ENCODE measurements at regions not wholly inside any gene's neighbourhood (a gene's known extent, or its start where the extent isn't known, plus 50 kb on each side); places are given as distances from the start of the nearest gene placed in this dataset.

DNA sequence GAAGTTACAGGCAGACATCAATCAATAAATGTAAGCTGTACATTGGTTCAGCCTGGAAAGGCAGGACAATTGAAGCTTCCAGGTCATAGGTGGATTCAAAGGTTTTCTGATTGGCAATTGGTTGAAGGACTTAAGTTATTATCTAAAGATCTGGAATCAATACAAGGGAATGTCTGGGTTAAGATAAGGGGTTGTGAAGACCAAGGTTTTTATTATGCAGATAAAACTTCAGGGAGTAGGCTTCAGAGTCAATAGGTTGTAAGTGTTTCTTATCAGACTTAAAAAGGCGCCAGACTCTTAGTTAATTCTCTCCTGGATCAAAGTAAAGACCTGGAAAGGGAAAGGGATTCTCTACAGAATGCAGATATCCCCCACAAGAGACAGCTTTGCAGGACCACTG is 935.4 kb downstream of the TBC1D22A start:
- TF ChIP-seq, protein P1, sequence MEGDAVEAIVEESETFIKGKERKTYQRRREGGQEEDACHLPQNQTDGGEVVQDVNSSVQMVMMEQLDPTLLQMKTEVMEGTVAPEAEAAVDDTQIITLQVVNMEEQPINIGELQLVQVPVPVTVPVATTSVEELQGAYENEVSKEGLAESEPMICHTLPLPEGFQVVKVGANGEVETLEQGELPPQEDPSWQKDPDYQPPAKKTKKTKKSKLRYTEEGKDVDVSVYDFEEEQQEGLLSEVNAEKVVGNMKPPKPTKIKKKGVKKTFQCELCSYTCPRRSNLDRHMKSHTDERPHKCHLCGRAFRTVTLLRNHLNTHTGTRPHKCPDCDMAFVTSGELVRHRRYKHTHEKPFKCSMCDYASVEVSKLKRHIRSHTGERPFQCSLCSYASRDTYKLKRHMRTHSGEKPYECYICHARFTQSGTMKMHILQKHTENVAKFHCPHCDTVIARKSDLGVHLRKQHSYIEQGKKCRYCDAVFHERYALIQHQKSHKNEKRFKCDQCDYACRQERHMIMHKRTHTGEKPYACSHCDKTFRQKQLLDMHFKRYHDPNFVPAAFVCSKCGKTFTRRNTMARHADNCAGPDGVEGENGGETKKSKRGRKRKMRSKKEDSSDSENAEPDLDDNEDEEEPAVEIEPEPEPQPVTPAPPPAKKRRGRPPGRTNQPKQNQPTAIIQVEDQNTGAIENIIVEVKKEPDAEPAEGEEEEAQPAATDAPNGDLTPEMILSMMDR (IDR thresholded peaks at IDR 0.05 in 8 of 11, conservative IDR thresholded peaks at IDR 0.05 in 3 of 11), result no peak
- no peak for TF ChIP-seq POLR2A (IDR thresholded peaks at IDR 0.05)
- TF ChIP-seq POLR2AphosphoS5 (IDR thresholded peaks at IDR 0.05), result no peak

Measured in spleen (tissue), 7 donors.